ENCODE measurements at regions not wholly inside any gene's neighbourhood (a gene's known extent, or its start where the extent isn't known, plus 50 kb on each side); places are given as distances from the start of the nearest gene placed in this dataset.
"Not testable (repeated sequence)": the region's sequence is repeated elsewhere in the genome, so short reads cannot be mapped to it uniquely, and the experiment has no call there.

DNA sequence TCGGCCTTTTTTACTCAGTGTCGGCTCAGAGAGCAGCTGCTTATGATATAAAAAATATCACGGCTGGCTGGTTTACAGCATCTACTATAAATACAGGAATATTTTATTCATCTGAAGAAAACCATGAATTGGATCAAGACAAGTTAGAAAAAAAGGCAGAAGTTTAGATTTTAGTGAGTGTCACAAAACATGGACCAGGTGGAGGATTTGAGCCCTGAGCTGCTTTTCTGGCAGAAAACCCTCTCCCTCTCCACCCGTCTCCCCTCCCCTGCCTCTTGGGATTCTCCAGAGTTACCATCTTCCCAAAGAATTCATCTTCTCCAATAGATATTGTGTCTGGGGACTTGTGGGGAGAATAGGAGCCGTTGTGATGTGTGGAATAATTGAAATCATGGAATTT is 142.8 kb upstream of the RAI2 start:
- peaks cover 4% of the 10 kb centered on the region for H3K27me3 ChIP-seq (ENCODE audit: control insufficient read depth, insufficient read depth, low read length)
- H3K9ac ChIP-seq (ENCODE audit: low read depth, low read length) = no peak overlapping the region
- H3K4me2 ChIP-seq (ENCODE audit: low read length) = no peak overlapping the region
- no peaks in the 10 kb centered on the region for H3K4me1 ChIP-seq (ENCODE audit: control insufficient read depth, insufficient read depth, low read length)
- H3K36me3 ChIP-seq (ENCODE audit: insufficient read depth, low read length) = no peaks in the 10 kb centered on the region
- no peak overlapping the region for H3K4me3 ChIP-seq (ENCODE audit: low read length)
- no peaks in the 10 kb centered on the region for H3K9me3 ChIP-seq (replicated peaks; ENCODE audit: low read length)

DNA sequence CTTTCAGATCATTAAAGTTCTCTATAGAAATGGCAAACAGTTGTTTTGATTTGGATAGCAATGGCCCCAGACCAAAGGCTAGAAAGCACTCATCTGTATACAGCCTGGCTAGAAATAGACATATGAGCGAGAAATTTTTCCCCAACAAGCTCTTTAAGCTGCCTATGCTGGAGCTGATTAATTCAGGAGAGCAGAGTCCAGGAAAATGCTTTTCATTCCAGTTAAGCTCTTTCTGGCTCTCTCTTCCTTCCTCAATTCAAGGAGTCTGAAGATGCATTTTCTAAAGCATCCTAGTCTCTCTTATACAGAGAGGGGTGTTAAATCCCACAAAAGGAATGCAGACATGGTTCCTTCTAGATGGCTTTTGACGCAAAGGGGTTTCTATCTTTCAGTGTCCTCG is 141.7 kb upstream of the RAI2 start:
- Histone ChIP-seq H3K27me3 (ENCODE audit: control insufficient read depth, insufficient read depth, low read length) (peaks cover 4% of the 10 kb centered on the region), H3K4me1 (ENCODE audit: control insufficient read depth, insufficient read depth, low read length) (no peaks in the 10 kb centered on the region), H3K4me3 (ENCODE audit: low read length) (no peak overlapping the region), H3K9ac (ENCODE audit: low read depth, low read length) (no peak overlapping the region), H3K36me3 (ENCODE audit: insufficient read depth, low read length) (no peaks in the 10 kb centered on the region), H3K4me2 (ENCODE audit: low read length) (no peak overlapping the region), H3K9me3 (replicated peaks; ENCODE audit: low read length) (no peaks in the 10 kb centered on the region)

DNA sequence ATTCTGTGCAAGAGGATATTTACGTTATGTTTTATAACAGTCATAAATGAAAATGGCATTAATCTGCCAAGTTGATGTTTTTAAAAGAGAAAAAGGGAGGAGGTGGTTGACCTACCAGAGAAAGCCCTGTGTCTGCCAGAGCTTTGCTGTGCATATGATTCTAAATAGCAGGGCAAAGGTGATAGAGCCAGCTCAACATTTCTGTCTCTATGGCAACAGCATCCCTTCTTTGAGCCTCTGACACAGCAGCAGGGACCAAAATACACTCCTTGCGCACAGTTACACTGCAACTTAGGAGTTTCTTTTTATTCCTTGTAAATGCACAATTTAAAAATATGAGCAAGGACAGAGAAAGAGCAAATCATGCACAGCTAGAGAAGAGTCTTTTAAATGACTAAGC is 133.3 kb upstream of the RAI2 start:
- H3K4me3 ChIP-seq (ENCODE audit: low read length) = no peak overlapping the region
- no peaks in the 10 kb centered on the region for H3K4me1 ChIP-seq (ENCODE audit: control insufficient read depth, insufficient read depth, low read length)
- no peak overlapping the region for H3K4me2 ChIP-seq (ENCODE audit: low read length)
- no peaks in the 10 kb centered on the region for H3K9me3 ChIP-seq (replicated peaks; ENCODE audit: low read length)
- no peaks in the 10 kb centered on the region for H3K36me3 ChIP-seq (ENCODE audit: insufficient read depth, low read length)
- H3K9ac ChIP-seq (ENCODE audit: low read depth, low read length) = no peak overlapping the region
- H3K27me3 ChIP-seq (ENCODE audit: control insufficient read depth, insufficient read depth, low read length) = no peaks in the 10 kb centered on the region

DNA sequence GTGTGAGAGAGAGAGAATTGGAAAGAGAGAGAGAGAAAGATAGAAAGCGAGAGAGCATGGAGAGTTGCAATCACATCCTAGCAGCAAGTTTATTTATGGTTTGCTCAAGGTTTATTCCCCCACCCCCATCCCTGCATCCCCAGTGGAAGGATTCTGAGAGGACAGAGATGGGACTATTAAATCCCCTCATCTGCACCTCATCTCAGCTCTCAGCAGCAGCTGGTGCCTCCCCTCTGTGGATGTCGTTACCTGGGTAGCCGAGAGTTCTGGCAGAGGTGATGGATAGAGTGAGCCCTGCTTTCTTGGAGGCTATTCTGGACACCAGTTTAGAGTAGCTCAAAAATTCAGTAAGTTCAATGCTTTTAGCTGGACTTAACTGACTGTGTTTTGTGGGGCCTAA is 132.0 kb upstream of the RAI2 start:
- H3K27me3 ChIP-seq (ENCODE audit: control insufficient read depth, insufficient read depth, low read length) = no peaks in the 10 kb centered on the region
- no peaks in the 10 kb centered on the region for H3K36me3 ChIP-seq (ENCODE audit: insufficient read depth, low read length)
- no peak overlapping the region for H3K9ac ChIP-seq (ENCODE audit: low read depth, low read length)
- H3K4me3 ChIP-seq (ENCODE audit: low read length) = no peak overlapping the region
- no peaks in the 10 kb centered on the region for H3K4me1 ChIP-seq (ENCODE audit: control insufficient read depth, insufficient read depth, low read length)
- H3K4me2 ChIP-seq (ENCODE audit: low read length) = no peak overlapping the region
- H3K9me3 ChIP-seq (replicated peaks; ENCODE audit: low read length) = no peaks in the 10 kb centered on the region

DNA sequence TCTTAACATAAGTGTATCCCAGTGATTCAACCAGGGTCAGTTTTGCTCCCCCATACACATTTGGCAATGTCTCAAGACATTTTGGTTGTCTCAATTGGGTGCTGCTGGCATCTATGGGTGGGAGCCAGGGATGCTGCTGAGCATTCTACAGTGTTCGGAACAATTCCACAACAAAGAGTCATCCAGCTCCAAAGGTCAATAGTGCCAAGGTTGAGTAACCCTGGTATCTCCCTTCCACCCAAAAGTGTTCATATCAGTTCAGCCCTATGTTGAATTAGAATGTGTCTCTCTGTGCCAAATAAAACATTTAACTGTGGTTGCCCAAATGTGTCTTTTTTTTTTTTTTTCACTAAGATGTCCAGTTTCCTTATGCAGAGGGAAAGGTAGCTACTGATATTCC is 129.4 kb upstream of the RAI2 start:
- Histone ChIP-seq H3K9me3 (replicated peaks; ENCODE audit: low read length) (no peaks in the 10 kb centered on the region), H3K9ac (ENCODE audit: low read depth, low read length) (no peak overlapping the region), H3K27me3 (ENCODE audit: control insufficient read depth, insufficient read depth, low read length) (no peaks in the 10 kb centered on the region), H3K4me1 (ENCODE audit: control insufficient read depth, insufficient read depth, low read length) (no peaks in the 10 kb centered on the region), H3K4me3 (ENCODE audit: low read length) (no peak overlapping the region), H3K36me3 (ENCODE audit: insufficient read depth, low read length) (no peaks in the 10 kb centered on the region), H3K4me2 (ENCODE audit: low read length) (no peak overlapping the region)

DNA sequence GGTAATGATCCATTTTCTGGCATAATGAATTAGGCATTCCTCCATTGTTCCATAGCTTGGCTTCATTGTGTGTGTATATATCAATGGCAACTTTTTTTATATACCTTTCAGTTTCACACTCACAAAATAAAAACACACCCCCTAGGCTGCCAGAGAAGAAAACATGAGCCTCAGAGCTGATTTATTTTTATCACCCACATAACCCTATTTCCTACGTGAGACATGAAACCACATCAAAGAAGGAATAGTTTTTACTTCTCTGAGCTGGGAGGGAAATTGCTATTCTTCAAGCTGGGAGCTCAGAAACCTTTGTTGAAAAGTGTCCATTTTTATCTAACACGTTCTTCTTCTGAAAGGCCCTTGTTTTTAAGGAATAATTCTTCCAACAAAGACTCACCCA is 126.7 kb upstream of the RAI2 start:
- no peaks in the 10 kb centered on the region for H3K9me3 ChIP-seq (replicated peaks; ENCODE audit: low read length)
- no peaks in the 10 kb centered on the region for H3K27me3 ChIP-seq (ENCODE audit: control insufficient read depth, insufficient read depth, low read length)
- no peaks in the 10 kb centered on the region for H3K4me1 ChIP-seq (ENCODE audit: control insufficient read depth, insufficient read depth, low read length)
- no peak overlapping the region for H3K4me2 ChIP-seq (ENCODE audit: low read length)
- no peak overlapping the region for H3K9ac ChIP-seq (ENCODE audit: low read depth, low read length)
- H3K4me3 ChIP-seq (ENCODE audit: low read length) = no peak overlapping the region
- no peaks in the 10 kb centered on the region for H3K36me3 ChIP-seq (ENCODE audit: insufficient read depth, low read length)

DNA sequence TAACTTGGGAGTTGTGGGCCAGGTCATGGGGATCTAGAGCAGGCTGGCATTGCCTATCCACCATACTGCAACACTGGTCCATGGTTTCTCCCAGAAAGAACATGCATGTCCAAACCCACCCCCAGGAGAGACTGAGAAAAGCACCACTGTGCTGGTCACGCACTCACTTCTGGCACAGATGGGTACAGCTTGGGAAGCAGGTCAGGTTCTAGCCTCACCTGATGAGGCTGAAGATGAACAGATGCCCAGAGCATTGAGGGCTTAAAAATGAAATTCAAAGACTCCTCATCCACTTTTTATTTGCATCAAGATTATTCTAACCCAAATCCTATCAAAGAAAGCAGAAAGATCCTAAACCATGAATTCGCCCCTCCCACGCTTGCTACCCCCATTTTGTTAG is 125.9 kb upstream of the RAI2 start:
- H3K4me1 ChIP-seq (ENCODE audit: control insufficient read depth, insufficient read depth, low read length) = no peaks in the 10 kb centered on the region
- H3K27me3 ChIP-seq (ENCODE audit: control insufficient read depth, insufficient read depth, low read length) = no peaks in the 10 kb centered on the region
- H3K4me2 ChIP-seq (ENCODE audit: low read length) = no peak overlapping the region
- H3K36me3 ChIP-seq (ENCODE audit: insufficient read depth, low read length) = no peaks in the 10 kb centered on the region
- H3K9ac ChIP-seq (ENCODE audit: low read depth, low read length) = no peak overlapping the region
- H3K9me3 ChIP-seq (replicated peaks; ENCODE audit: low read length) = no peaks in the 10 kb centered on the region
- H3K4me3 ChIP-seq (ENCODE audit: low read length) = no peak overlapping the region

DNA sequence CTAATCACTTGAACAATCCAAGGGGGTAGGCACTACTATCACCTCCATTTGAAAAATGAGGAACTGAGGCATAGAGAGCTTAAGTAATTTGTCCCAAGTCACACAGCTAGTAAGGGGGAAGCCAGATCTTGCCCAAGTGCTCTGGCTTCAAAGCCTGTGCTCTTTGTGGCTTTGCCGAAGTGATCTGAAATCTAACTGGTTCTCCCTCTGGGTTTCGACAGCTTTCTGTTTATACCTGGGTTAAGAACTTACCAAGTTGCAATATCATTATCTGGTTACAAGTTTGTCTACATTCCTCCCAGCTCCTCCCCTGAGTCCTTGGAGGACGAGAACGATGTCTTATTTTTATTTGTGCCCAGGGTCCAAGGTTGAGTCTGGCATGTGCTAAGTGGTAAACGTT is 125.3 kb upstream of the RAI2 start:
- Histone ChIP-seq H3K4me2 (ENCODE audit: low read length) (no peak overlapping the region), H3K4me3 (ENCODE audit: low read length) (no peak overlapping the region), H3K4me1 (ENCODE audit: control insufficient read depth, insufficient read depth, low read length) (no peaks in the 10 kb centered on the region), H3K36me3 (ENCODE audit: insufficient read depth, low read length) (no peaks in the 10 kb centered on the region), H3K9me3 (replicated peaks; ENCODE audit: low read length) (no peaks in the 10 kb centered on the region), H3K27me3 (ENCODE audit: control insufficient read depth, insufficient read depth, low read length) (no peaks in the 10 kb centered on the region), H3K9ac (ENCODE audit: low read depth, low read length) (no peak overlapping the region)

DNA sequence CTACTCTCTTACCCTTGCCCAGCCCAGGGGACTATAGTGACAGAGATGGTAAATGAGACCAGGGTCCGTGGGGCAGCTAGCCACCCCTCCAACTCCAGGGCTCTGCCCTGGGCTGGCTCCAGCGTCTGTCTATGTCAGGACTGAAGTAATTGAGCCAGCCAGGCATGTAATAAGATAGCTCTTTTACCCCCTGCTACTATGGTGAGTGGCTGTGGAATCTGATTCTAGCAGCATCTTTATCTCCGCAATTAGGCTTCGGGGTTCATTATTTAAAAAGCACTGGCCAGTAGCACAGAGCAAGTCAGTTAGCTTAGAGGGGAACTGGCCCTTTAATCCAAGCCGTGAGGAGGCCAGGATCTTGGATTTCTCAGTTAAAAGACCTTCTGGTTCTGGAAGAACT is 123.3 kb upstream of the RAI2 start:
- Histone ChIP-seq H3K36me3 (ENCODE audit: insufficient read depth, low read length) (no peaks in the 10 kb centered on the region), H3K9ac (ENCODE audit: low read depth, low read length) (no peak overlapping the region), H3K4me2 (ENCODE audit: low read length) (no peak overlapping the region), H3K4me3 (ENCODE audit: low read length) (no peak overlapping the region), H3K9me3 (replicated peaks; ENCODE audit: low read length) (no peaks in the 10 kb centered on the region), H3K4me1 (ENCODE audit: control insufficient read depth, insufficient read depth, low read length) (no peaks in the 10 kb centered on the region), H3K27me3 (ENCODE audit: control insufficient read depth, insufficient read depth, low read length) (no peaks in the 10 kb centered on the region)

DNA sequence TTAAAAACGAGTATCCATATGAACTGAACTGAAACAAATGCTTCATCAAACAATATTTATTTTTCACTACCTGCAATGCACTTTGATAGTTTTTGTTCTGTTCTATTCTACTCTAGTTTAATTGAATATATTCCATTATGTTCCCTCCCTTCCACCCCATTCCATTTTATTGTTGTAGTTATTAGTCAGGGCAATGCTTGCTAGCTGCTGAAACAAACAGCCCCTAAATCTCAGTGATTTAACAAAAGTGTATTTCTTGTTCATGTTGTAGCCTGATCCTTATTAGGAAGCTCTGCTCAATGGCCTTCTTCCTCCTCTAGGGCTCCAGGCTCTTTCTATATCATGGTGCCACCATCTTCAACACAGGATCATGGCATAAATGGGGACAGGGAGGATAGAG is 122.3 kb upstream of the RAI2 start:
- H3K4me1 ChIP-seq (ENCODE audit: control insufficient read depth, insufficient read depth, low read length) = no peaks in the 10 kb centered on the region
- no peaks in the 10 kb centered on the region for H3K36me3 ChIP-seq (ENCODE audit: insufficient read depth, low read length)
- H3K4me3 ChIP-seq (ENCODE audit: low read length) = no peak overlapping the region
- H3K9ac ChIP-seq (ENCODE audit: low read depth, low read length) = no peak overlapping the region
- no peaks in the 10 kb centered on the region for H3K9me3 ChIP-seq (replicated peaks; ENCODE audit: low read length)
- H3K4me2 ChIP-seq (ENCODE audit: low read length) = no peak overlapping the region
- no peaks in the 10 kb centered on the region for H3K27me3 ChIP-seq (ENCODE audit: control insufficient read depth, insufficient read depth, low read length)

DNA sequence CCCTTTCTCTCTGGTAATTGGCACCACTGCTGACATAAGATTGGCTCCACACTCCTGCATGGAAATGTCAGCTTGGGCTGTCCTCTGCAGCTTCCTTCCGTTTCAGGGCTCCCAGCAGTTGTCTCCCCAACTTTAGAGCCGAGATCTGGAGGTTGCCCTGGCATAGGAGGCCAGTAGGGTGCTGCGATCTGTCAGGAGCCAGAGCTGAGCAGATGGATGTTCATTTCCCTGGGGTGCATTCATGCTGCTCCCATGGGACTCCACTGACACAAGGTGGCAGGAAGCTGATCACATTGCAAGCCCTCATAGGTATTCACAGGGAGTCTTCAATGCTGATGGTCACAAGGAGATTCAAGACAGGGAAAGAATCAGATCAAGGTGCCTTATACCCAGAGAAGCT is 116.6 kb upstream of the RAI2 start:
- Histone ChIP-seq H3K9ac (ENCODE audit: low read depth, low read length) (no peak overlapping the region), H3K4me1 (ENCODE audit: control insufficient read depth, insufficient read depth, low read length) (no peaks in the 10 kb centered on the region), H3K4me2 (ENCODE audit: low read length) (no peak overlapping the region), H3K4me3 (ENCODE audit: low read length) (no peak overlapping the region), H3K27me3 (ENCODE audit: control insufficient read depth, insufficient read depth, low read length) (no peaks in the 10 kb centered on the region), H3K9me3 (replicated peaks; ENCODE audit: low read length) (no peaks in the 10 kb centered on the region), H3K36me3 (ENCODE audit: insufficient read depth, low read length) (no peaks in the 10 kb centered on the region)

DNA sequence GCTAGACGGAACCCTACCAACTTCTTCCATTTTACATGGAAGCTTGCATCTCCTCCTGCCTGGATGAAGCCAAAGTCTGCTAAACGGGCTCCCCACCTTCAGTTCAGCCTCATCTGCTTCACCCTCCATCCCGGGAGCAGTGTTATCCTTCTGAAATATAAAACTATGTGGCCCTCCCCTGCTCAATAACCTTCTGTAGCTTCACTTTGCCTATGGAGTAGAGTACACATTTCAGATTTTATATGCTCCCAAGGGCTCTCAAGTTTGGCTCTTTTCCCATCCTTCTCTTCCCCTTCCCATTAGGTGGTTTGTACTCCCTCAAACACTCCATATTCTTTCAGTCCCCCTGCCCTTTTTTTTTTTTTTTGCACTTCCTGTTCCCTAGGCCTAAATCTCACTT is 115.9 kb upstream of the RAI2 start:
- Histone ChIP-seq H3K4me1 (ENCODE audit: control insufficient read depth, insufficient read depth, low read length) (no peaks in the 10 kb centered on the region), H3K9ac (ENCODE audit: low read depth, low read length) (no peak overlapping the region), H3K36me3 (ENCODE audit: insufficient read depth, low read length) (no peaks in the 10 kb centered on the region), H3K27me3 (ENCODE audit: control insufficient read depth, insufficient read depth, low read length) (no peaks in the 10 kb centered on the region), H3K4me3 (ENCODE audit: low read length) (no peak overlapping the region), H3K9me3 (replicated peaks; ENCODE audit: low read length) (no peaks in the 10 kb centered on the region), H3K4me2 (ENCODE audit: low read length) (no peak overlapping the region)

DNA sequence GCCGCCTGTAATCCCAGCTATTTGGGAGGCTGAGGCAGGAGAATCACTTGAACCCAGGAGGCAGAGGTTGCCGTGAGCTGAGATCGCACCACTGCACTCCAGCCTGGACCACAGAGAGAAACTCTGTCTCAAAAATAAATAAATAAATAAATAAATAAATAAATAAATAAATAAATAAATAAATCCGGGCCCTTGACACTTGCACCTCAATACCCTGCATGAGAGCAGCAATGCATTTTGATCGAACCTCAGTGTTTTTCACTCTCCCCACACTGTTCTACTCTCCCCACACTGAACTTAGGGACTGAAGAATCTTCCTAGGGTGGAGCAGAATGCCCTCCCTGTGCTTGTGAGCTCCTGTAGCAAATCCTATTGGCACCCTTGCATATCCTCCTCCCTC is 114.3 kb upstream of the RAI2 start:
- not testable (repeated sequence) for H3K9me3 ChIP-seq (replicated peaks; ENCODE audit: low read length); H3K9ac ChIP-seq (ENCODE audit: low read depth, low read length); H3K4me1 ChIP-seq (ENCODE audit: control insufficient read depth, insufficient read depth, low read length); H3K36me3 ChIP-seq (ENCODE audit: insufficient read depth, low read length); H3K27me3 ChIP-seq (ENCODE audit: control insufficient read depth, insufficient read depth, low read length); H3K4me3 ChIP-seq (ENCODE audit: low read length); H3K4me2 ChIP-seq (ENCODE audit: low read length)

Data from skeletal muscle satellite cell (primary cell).